ENCODE measurements at regions not wholly inside any gene's neighbourhood (a gene's known extent, or its start where the extent isn't known, plus 50 kb on each side); places are given as distances from the start of the nearest gene placed in this dataset.

DNA sequence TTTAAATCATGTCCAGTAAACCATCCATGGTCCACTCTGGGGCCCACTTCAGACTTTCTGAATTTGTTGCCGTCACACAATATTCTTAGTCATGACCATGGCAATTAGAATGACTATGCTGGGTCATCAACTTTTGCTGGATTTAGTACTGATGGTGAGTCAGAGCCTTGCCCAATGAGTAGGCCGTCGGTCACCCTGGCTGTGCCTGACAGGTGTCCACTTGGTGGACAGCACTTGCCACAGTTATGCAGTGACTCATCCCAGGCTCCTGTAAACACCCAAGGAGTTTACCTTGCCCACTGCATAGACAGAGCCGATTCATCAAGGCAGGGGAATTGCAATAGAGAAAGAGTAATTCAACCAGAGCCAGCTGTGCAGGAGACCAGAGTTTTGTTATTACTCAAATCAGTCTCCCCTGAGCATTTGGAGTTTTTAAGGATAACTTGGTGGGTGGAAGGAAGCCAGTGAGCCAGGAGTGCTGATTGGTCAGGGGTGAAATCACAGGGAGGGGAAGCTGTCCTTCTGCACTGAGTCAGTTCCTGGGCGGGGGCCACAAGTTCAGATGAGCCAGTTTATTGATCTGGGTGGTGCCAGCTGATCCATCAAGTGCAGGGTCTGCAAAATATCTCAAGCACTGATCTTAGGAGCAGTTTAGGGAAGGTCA lies 333.8 kb downstream of the PTPRU start:
- no peak overlapping the region for H3K4me3 ChIP-seq (ENCODE audit: low read length)
- H4K20me1 ChIP-seq (ENCODE audit: insufficient read depth, low read depth, low read length), result no peaks in the 10 kb centered on the region
- H3K27ac ChIP-seq (ENCODE audit: low read length), result no peak overlapping the region
- no peak overlapping the region for H2AFZ ChIP-seq (ENCODE audit: low read length)
- no peaks in the 10 kb centered on the region for H3K4me1 ChIP-seq (ENCODE audit: low read length)
- no peaks in the 10 kb centered on the region for H3K36me3 ChIP-seq (ENCODE audit: insufficient read depth, low read length)
- peaks cover 10% of the 10 kb centered on the region; the same call in 1 of the 2 replicates for H3K9me3 ChIP-seq (ENCODE audit: low read length)
- no peaks in the 10 kb centered on the region for H3K9me2 ChIP-seq (replicated peaks; ENCODE audit: insufficient read depth, low read length)
- no peak overlapping the region for H3K9ac ChIP-seq (ENCODE audit: low read length)
- no peak for DNase-seq
- no peak overlapping the region for H3K4me2 ChIP-seq (ENCODE audit: low read depth, low read length, poor library complexity, severe bottlenecking)
- H3K79me2 ChIP-seq (ENCODE audit: low read length), result no peaks in the 10 kb centered on the region
- no peaks in the 10 kb centered on the region for H3K27me3 ChIP-seq (ENCODE audit: low read length)

DNA sequence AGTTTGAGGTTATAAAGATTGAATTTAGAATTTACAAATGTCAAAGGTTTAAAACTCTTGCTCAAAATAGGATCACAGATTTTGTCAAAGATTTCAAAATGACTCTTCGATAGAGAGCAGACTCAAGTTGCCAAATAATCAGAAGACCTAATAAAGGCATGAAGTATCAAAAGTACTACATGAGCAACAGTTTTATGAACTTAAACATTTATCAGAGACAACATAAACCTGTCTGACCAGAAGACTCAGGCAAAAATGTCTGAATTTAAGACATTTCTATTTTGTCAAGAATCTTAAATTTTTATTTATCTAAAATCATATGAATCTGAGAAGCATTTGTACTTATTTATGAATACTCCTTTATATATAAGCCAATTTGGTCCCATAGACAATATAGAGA lies 330.9 kb downstream of the PTPRU start:
- Histone ChIP-seq H3K9me3 (ENCODE audit: low read length) (peaks cover 28% of the 10 kb centered on the region), H3K79me2 (ENCODE audit: low read length) (no peaks in the 10 kb centered on the region), H3K36me3 (ENCODE audit: insufficient read depth, low read length) (no peaks in the 10 kb centered on the region), H4K20me1 (ENCODE audit: insufficient read depth, low read depth, low read length) (no peaks in the 10 kb centered on the region), H2AFZ (ENCODE audit: low read length) (no peak overlapping the region), H3K9me2 (replicated peaks; ENCODE audit: insufficient read depth, low read length) (no peaks in the 10 kb centered on the region), H3K4me3 (ENCODE audit: low read length) (no peak overlapping the region), H3K4me2 (ENCODE audit: low read depth, low read length, poor library complexity, severe bottlenecking) (no peak overlapping the region), H3K27ac (ENCODE audit: low read length) (no peak overlapping the region), H3K4me1 (ENCODE audit: low read length) (no peaks in the 10 kb centered on the region), H3K9ac (ENCODE audit: low read length) (no peak overlapping the region), H3K27me3 (ENCODE audit: low read length) (no peaks in the 10 kb centered on the region)
- no peak for DNase-seq

DNA sequence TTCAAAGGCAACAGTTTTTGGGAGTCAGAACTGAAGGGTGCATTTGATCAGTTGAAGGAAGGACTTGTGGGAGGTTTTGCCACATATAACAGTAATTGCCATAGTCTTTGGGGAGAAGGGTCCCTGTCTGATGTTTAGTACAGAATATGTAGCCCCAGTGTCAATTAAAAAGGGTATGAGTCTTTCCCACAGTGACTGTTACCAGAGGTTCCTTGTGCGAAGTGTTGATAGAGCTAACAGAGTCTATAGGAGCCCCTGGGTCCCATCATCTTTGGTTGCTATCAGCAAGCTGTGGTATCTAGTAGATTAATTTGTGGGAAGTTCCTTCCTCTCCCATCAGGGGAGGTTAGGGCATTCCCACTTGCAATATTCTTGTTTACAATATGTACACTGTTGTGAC lies 329.2 kb downstream of the PTPRU start:
- DNase-seq, result no peak
- H2AFZ ChIP-seq (ENCODE audit: low read length), result no peak overlapping the region
- peaks cover 28% of the 10 kb centered on the region for H3K9me3 ChIP-seq (ENCODE audit: low read length)
- H3K79me2 ChIP-seq (ENCODE audit: low read length), result no peaks in the 10 kb centered on the region
- no peak overlapping the region for H3K27ac ChIP-seq (ENCODE audit: low read length)
- H3K9ac ChIP-seq (ENCODE audit: low read length), result no peak overlapping the region
- H3K4me3 ChIP-seq (ENCODE audit: low read length), result no peak overlapping the region
- no peak overlapping the region for H3K4me2 ChIP-seq (ENCODE audit: low read depth, low read length, poor library complexity, severe bottlenecking)
- H3K4me1 ChIP-seq (ENCODE audit: low read length), result no peaks in the 10 kb centered on the region
- no peaks in the 10 kb centered on the region for H4K20me1 ChIP-seq (ENCODE audit: insufficient read depth, low read depth, low read length)
- no peaks in the 10 kb centered on the region for H3K9me2 ChIP-seq (replicated peaks; ENCODE audit: insufficient read depth, low read length)
- no peaks in the 10 kb centered on the region for H3K36me3 ChIP-seq (ENCODE audit: insufficient read depth, low read length)
- no peaks in the 10 kb centered on the region for H3K27me3 ChIP-seq (ENCODE audit: low read length)

- Histone ChIP-seq H3K4me3 (ENCODE audit: low read length) (no peak overlapping the region), H3K4me1 (ENCODE audit: low read length) (no peaks in the 10 kb centered on the region), H4K20me1 (ENCODE audit: insufficient read depth, low read depth, low read length) (no peaks in the 10 kb centered on the region), H3K27ac (ENCODE audit: low read length) (no peak overlapping the region), H3K9ac (ENCODE audit: low read length) (no peak overlapping the region), H3K9me3 (ENCODE audit: low read length) (peaks cover 28% of the 10 kb centered on the region), H3K27me3 (ENCODE audit: low read length) (no peaks in the 10 kb centered on the region), H3K4me2 (ENCODE audit: low read depth, low read length, poor library complexity, severe bottlenecking) (no peak overlapping the region), H3K79me2 (ENCODE audit: low read length) (no peaks in the 10 kb centered on the region), H2AFZ (ENCODE audit: low read length) (no peak overlapping the region), H3K36me3 (ENCODE audit: insufficient read depth, low read length) (no peaks in the 10 kb centered on the region), H3K9me2 (replicated peaks; ENCODE audit: insufficient read depth, low read length) (no peaks in the 10 kb centered on the region)
- no peak for DNase-seq
Measured at GRCh38 chr1:29563571-29563970, 327.2 kb downstream of the PTPRU start.

GRCh38 chr1:29563092-29563491 lies 326.8 kb downstream of the PTPRU start:
- Histone ChIP-seq H3K79me2 (ENCODE audit: low read length) (no peaks in the 10 kb centered on the region), H4K20me1 (ENCODE audit: insufficient read depth, low read depth, low read length) (no peaks in the 10 kb centered on the region), H3K9me2 (replicated peaks; ENCODE audit: insufficient read depth, low read length) (no peaks in the 10 kb centered on the region), H3K27ac (ENCODE audit: low read length) (no peak overlapping the region), H3K4me1 (ENCODE audit: low read length) (no peaks in the 10 kb centered on the region), H3K36me3 (ENCODE audit: insufficient read depth, low read length) (no peaks in the 10 kb centered on the region), H3K9ac (ENCODE audit: low read length) (no peak overlapping the region), H3K4me2 (ENCODE audit: low read depth, low read length, poor library complexity, severe bottlenecking) (no peak overlapping the region), H3K27me3 (ENCODE audit: low read length) (no peaks in the 10 kb centered on the region), H3K4me3 (ENCODE audit: low read length) (no peak overlapping the region), H2AFZ (ENCODE audit: low read length) (no peak overlapping the region), H3K9me3 (ENCODE audit: low read length) (peaks cover 28% of the 10 kb centered on the region)
- DNase-seq, result no peak

GRCh38 chr1:29559056-29559455 lies 322.7 kb downstream of the PTPRU start:
- no peak overlapping the region for H2AFZ ChIP-seq (ENCODE audit: low read length)
- H3K4me1 ChIP-seq (ENCODE audit: low read length), result no peaks in the 10 kb centered on the region
- no peaks in the 10 kb centered on the region for H3K79me2 ChIP-seq (ENCODE audit: low read length)
- peaks cover 20% of the 10 kb centered on the region for H3K9me3 ChIP-seq (ENCODE audit: low read length)
- H3K27me3 ChIP-seq (ENCODE audit: low read length), result no peaks in the 10 kb centered on the region
- no peaks in the 10 kb centered on the region for H3K9me2 ChIP-seq (replicated peaks; ENCODE audit: insufficient read depth, low read length)
- DNase-seq, result no peak
- H3K36me3 ChIP-seq (ENCODE audit: insufficient read depth, low read length), result no peaks in the 10 kb centered on the region
- no peak overlapping the region for H3K9ac ChIP-seq (ENCODE audit: low read length)
- no peak overlapping the region for H3K4me2 ChIP-seq (ENCODE audit: low read depth, low read length, poor library complexity, severe bottlenecking)
- no peak overlapping the region for H3K4me3 ChIP-seq (ENCODE audit: low read length)
- H3K27ac ChIP-seq (ENCODE audit: low read length), result no peak overlapping the region
- H4K20me1 ChIP-seq (ENCODE audit: insufficient read depth, low read depth, low read length), result no peaks in the 10 kb centered on the region

DNA sequence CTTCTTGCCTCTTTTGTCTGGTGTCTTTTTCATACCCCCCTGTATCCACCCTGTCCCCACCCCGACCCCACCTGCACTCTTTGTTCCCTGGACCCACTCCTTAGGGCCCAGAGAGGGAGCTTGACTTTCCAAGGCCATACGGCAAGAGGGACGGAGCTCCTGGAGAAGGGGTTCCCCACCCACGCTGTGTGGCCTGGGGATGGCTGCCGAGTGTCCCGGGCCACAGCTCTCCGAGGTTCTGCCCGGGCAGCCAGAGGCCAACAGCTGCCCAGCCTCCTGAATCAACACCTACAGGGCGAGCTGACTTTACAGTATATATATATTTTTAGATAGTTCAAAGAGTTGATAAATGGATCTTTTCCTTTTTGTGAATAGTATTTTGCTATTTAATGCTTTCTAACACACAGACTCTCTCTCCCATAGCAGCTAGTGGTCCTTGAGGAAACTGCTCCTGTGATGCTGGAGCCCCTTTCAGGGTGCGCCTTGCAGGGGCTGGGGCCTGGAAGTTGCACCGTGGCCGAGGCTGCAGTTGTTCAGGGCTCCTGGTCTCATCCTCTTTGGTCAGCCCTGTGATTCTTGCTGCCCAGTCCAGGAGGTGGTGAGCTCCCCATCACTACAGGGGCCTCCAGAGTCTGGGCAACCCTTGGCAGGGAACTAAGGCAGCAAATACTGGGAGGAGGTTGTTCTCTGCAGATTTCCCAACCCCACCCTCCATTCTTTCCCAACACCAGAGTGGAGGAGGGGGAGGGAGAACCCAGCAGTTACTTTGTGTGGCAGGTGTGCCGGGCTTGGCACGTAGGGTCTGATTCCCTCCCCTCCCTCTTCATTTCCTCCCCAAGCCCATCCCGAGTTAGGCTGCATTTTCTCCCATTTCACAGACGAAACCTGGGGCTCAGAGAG lies 321.6 kb downstream of the PTPRU start:
- Histone ChIP-seq H3K9me2 (replicated peaks; ENCODE audit: insufficient read depth, low read length) (no peaks in the 10 kb centered on the region), H3K4me3 (ENCODE audit: low read length) (no peak overlapping the region), H4K20me1 (ENCODE audit: insufficient read depth, low read depth, low read length) (no peaks in the 10 kb centered on the region), H3K9ac (ENCODE audit: low read length) (no peak overlapping the region), H3K79me2 (ENCODE audit: low read length) (no peaks in the 10 kb centered on the region), H3K36me3 (ENCODE audit: insufficient read depth, low read length) (no peaks in the 10 kb centered on the region), H2AFZ (ENCODE audit: low read length) (no peak overlapping the region), H3K4me1 (ENCODE audit: low read length) (no peaks in the 10 kb centered on the region), H3K9me3 (ENCODE audit: low read length) (peaks cover 19% of the 10 kb centered on the region), H3K27me3 (ENCODE audit: low read length) (no peaks in the 10 kb centered on the region), H3K4me2 (ENCODE audit: low read depth, low read length, poor library complexity, severe bottlenecking) (no peak overlapping the region), H3K27ac (ENCODE audit: low read length) (no peak overlapping the region)
- no peak for DNase-seq

DNA sequence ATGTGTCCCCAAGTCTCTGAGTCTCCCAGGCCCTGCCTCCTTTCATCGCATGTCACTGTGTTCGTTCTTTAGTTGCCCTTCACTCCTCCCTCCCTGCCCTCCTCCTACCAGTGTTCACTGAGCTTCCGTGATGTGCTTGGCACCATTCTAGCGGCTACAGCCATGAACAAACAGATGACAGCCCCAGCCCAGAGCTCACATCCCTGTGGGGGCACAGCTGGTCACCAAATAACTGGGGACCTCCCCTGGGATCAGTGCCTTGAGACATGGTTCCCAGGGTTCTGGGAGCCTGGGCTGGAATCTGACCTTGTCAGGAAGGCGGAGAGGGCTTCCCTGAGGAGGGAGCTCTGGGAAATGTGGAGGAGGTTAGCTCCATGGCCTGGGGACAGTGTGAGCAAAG lies 320.7 kb downstream of the PTPRU start:
- H3K9me2 ChIP-seq (replicated peaks; ENCODE audit: insufficient read depth, low read length), result no peaks in the 10 kb centered on the region
- H3K4me2 ChIP-seq (ENCODE audit: low read depth, low read length, poor library complexity, severe bottlenecking), result no peak overlapping the region
- H3K79me2 ChIP-seq (ENCODE audit: low read length), result no peaks in the 10 kb centered on the region
- no peak overlapping the region for H3K27ac ChIP-seq (ENCODE audit: low read length)
- H3K27me3 ChIP-seq (ENCODE audit: low read length), result no peaks in the 10 kb centered on the region
- no peak overlapping the region for H3K9ac ChIP-seq (ENCODE audit: low read length)
- H3K36me3 ChIP-seq (ENCODE audit: insufficient read depth, low read length), result no peaks in the 10 kb centered on the region
- no peak for DNase-seq
- no peaks in the 10 kb centered on the region for H4K20me1 ChIP-seq (ENCODE audit: insufficient read depth, low read depth, low read length)
- H3K4me3 ChIP-seq (ENCODE audit: low read length), result no peak overlapping the region
- H3K9me3 ChIP-seq (ENCODE audit: low read length), result peaks cover 13% of the 10 kb centered on the region
- no peak overlapping the region for H2AFZ ChIP-seq (ENCODE audit: low read length)
- no peaks in the 10 kb centered on the region for H3K4me1 ChIP-seq (ENCODE audit: low read length)
